ENCODE measurements at regions not wholly inside any gene's neighbourhood (a gene's known extent, or its start where the extent isn't known, plus 50 kb on each side); places are given as distances from the start of the nearest gene placed in this dataset.

- TF ChIP-seq TAF1 (IDR thresholded peaks at IDR 0.05; ENCODE audit: borderline replicate concordance, insufficient read depth, low read length) (no peak), REST (IDR thresholded peaks at IDR 0.05; ENCODE audit: insufficient read depth in 1 of 2, low read depth in 2 of 2, low read length in 2 of 2) (no peak), FOXP2 (optimal IDR thresholded peaks at IDR 0.05; ENCODE audit: borderline replicate concordance, extremely low read depth, extremely low read length, insufficient read depth) (no peak), POLR2AphosphoS5 (IDR thresholded peaks at IDR 0.05; ENCODE audit: low read depth, low read length) (no peak), SIN3A (IDR thresholded peaks at IDR 0.05; ENCODE audit: borderline replicate concordance, insufficient read depth, low read length) (no peak)
Observed at GRCh38 chr18:46392576-46392975, 264.4 kb downstream of the LOXHD1 start.

- TF ChIP-seq FOXP2 (optimal IDR thresholded peaks at IDR 0.05; ENCODE audit: borderline replicate concordance, extremely low read depth, extremely low read length, insufficient read depth) (no peak), POLR2AphosphoS5 (IDR thresholded peaks at IDR 0.05; ENCODE audit: low read depth, low read length) (no peak), TAF1 (IDR thresholded peaks at IDR 0.05; ENCODE audit: borderline replicate concordance, insufficient read depth, low read length) (no peak), SIN3A (IDR thresholded peaks at IDR 0.05; ENCODE audit: borderline replicate concordance, insufficient read depth, low read length) (no peak), REST (IDR thresholded peaks at IDR 0.05; ENCODE audit: insufficient read depth in 1 of 2, low read depth in 2 of 2, low read length in 2 of 2) (no peak)
Observed at GRCh38 chr18:46393230-46393629, 263.8 kb downstream of the LOXHD1 start.

GRCh38 chr18:46393961-46394360 lies 263.1 kb downstream of the LOXHD1 start:
- TF ChIP-seq SIN3A (IDR thresholded peaks at IDR 0.05; ENCODE audit: borderline replicate concordance, insufficient read depth, low read length) (no peak), FOXP2 (optimal IDR thresholded peaks at IDR 0.05; ENCODE audit: borderline replicate concordance, extremely low read depth, extremely low read length, insufficient read depth) (no peak), REST (IDR thresholded peaks at IDR 0.05; ENCODE audit: insufficient read depth in 1 of 2, low read depth in 2 of 2, low read length in 2 of 2) (no peak), POLR2AphosphoS5 (IDR thresholded peaks at IDR 0.05; ENCODE audit: low read depth, low read length) (no peak)

- TF ChIP-seq REST (IDR thresholded peaks at IDR 0.05; ENCODE audit: insufficient read depth in 1 of 2, low read depth in 2 of 2, low read length in 2 of 2) (no peak), FOXP2 (optimal IDR thresholded peaks at IDR 0.05; ENCODE audit: borderline replicate concordance, extremely low read depth, extremely low read length, insufficient read depth) (no peak), TAF1 (IDR thresholded peaks at IDR 0.05; ENCODE audit: borderline replicate concordance, insufficient read depth, low read length) (no peak), POLR2AphosphoS5 (IDR thresholded peaks at IDR 0.05; ENCODE audit: low read depth, low read length) (no peak), SIN3A (IDR thresholded peaks at IDR 0.05; ENCODE audit: borderline replicate concordance, insufficient read depth, low read length) (no peak)
Observed at GRCh38 chr18:46395795-46396194, 261.2 kb downstream of the LOXHD1 start.

- no peak for TF ChIP-seq REST (IDR thresholded peaks at IDR 0.05; ENCODE audit: insufficient read depth in 1 of 2, low read depth in 2 of 2, low read length in 2 of 2)
- no peak for TF ChIP-seq FOXP2 (optimal IDR thresholded peaks at IDR 0.05; ENCODE audit: borderline replicate concordance, extremely low read depth, extremely low read length, insufficient read depth)
- no peak for TF ChIP-seq TAF1 (IDR thresholded peaks at IDR 0.05; ENCODE audit: borderline replicate concordance, insufficient read depth, low read length)
- no peak for TF ChIP-seq POLR2AphosphoS5 (IDR thresholded peaks at IDR 0.05; ENCODE audit: low read depth, low read length)
- TF ChIP-seq SIN3A (IDR thresholded peaks at IDR 0.05; ENCODE audit: borderline replicate concordance, insufficient read depth, low read length), result no peak
Observed at GRCh38 chr18:46397174-46397573, 259.8 kb downstream of the LOXHD1 start.

All from PFSK-1 (cell line).